ENCODE measurements at regions not wholly inside any gene's neighbourhood (a gene's known extent, or its start where the extent isn't known, plus 50 kb on each side); places are given as distances from the start of the nearest gene placed in this dataset.
A peak's percentile ranks its signal among the peaks of the same experiment; 100 is the strongest.

DNA sequence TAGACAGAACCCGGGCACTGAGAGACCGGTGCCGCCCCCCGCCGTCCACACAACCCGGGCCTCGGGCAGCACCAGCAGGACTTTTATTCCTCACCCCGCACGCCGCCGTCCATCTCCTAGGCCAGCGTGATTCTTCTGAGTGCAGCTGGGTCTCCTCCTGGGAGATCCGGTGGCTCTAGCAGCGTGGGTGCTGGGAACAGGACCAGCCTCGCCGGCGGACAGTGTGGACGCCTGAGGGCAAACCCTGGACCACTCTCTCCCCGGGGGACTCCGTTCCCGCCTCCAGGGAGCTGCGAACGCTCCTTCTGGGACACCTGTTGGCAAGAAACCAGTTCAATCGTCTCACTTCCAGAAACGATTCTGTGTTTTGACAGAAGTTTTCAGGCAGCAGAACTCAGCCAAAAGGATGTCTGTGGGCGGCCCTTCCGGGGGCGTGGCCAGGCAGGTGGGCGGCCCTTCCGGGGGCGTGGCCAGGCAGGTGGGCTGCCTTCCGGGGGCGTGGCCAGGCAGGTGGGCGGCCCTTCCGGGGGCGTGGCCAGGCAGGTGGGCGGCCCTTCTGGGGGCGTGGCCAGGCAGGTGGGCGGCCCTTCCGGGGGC is 130.7 kb downstream of the DLL1 start:
- DNase-seq, result no peak

DNA sequence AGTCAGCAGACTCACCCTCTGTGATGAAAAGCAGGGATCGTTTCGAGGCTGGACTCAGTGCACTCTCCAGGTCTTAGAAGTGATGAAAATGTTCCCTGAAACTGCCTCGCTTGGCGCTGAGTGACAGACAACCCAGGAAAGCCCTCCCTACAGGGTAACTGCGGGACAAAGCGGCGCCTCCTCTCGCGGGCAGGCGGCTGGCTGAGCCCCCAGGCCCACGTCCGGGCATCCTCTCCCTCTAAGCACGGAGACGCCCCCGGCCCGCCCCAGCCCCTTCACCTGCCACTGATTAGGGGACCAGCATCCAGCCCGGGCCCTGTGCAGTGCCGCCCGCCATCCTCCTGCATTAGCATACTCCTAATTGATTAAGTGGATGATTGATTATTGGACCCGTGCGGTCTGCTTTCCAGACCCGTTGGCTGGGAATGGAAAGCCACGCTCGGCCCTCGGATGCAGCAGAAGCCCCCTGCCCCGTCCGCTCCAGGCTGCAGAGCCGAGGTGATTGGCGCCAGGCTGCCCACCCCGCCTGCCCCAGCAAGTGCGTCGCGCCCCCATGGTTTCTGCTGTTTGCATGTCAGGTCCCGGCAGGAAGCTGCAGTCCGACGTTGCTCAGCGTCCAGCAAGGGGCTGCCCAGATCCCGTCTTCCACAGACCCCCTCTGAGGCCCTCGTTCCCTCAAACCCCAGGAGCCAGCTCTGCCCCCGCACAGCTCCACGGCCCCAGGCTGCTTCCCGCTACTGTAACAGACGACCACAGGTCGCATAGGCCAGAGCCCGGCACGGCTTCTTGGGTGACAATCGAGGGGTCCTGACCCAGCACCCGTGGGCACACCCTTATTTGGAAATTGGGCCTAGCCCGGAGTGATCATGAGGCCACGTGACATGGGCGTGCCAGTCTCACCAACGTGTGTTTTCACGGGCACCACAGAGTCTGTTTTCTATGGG is 131.6 kb downstream of the DLL1 start:
- DNase-seq, result no peak

DNA sequence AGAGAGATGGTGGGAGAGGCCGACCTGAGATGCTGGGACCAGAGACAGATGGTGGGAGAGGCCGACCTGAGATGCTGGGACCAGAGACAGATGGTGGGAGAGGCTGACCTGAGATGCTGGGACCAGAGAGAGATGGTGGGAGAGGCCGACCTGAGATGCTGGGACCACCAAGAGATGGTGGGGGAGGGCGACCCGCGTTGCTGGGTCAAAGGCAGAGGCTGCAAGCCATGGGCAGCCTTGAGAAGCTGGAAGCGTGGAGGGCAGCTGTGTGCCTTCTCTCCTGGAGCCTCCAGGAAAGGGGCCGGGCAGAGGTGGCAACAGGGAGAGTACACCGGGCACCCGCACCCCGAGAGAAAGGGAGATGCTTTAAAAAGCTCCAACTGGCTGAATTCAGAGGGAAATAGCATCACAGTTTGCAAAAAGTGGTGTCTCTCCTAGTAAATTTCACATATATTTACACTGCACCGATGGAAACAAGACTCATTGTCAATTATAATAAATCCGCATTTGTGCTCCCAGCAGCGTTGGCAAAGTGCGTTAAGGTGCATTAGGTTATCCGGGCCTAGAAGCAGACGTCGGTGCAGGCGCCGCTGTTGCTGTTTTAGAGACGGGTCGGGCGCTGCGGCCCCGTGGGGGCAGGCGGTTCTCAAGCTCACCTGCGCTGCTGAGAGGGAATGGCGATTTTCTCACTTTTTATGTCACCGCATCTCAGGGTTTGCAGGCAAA is 132.4 kb downstream of the DLL1 start:
- DNase-seq, result no peak

DNA sequence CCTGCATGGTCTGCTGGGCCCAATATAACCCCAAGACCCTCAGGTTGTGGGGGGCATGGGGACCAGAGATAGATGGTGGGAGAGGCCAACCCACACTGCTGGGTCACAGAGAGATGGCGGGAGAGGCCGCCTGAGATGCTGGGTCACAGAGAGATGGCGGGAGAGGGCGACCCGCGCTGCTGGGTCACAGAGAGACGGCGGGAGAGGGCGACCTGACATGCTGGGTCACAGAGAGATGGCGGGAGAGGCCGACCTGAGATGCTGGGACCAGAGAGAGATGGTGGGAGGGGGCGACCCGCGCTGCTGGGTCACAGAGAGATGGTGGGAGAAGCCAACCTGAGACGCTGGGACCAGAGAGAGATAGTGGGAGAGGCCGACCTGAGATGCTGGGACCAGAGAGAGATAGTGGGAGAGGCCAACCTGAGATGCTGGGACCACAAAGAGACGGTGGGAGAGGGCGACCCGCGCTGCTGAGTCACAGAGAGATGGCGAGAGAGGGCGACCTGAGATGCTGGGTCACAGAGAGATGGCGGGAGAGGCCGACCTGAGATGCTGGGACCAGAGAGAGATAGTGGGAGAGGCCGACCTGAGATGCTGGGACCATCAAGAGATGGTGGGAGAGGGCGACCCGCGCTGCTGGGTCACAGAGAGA is 133.2 kb downstream of the DLL1 start:
- no peak for DNase-seq

DNA sequence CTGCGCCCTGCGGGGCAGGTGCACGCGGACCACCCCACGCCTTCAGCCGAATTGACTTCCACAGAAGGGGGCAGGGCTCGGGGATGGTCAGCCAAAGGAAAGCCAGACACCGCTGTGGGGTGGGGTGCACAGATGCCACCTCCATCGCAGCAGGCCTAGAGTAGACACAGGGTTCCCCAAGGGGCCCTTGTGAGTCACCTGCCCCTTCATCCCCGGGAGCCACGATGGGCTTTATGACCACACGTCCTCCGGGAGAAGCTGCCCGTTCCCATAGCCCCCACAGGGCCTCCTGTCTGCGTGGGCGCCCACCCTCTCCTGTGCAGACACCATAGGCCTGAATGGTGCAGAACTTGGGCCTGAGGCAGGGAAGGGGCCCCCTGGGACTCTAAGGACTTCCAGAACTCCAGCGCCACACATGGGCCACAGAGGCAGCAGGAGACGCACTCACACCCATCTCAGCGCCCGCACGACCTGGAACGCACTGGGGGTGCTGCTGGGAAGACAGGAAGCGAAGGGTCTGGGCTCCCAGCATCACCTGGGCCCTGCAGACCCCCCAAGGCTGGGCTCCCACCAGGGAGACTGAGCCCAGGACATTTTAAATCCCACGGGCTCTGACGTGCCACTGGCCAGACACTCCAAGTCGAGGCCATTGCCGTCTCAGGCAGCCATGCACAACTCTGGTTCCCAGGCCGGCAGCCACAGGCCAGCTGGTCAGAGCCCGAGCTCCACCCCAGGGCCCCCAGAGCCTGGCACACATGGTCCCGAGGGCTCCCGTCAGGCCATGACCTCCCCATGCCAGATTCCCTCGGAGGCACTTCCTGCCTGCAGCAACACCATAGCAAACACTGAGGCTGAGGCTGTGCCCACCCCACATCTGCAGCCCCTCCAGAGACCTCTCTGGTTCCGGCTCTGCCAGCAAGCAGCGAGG is 134.2 kb downstream of the DLL1 start:
- no peak for DNase-seq

DNA sequence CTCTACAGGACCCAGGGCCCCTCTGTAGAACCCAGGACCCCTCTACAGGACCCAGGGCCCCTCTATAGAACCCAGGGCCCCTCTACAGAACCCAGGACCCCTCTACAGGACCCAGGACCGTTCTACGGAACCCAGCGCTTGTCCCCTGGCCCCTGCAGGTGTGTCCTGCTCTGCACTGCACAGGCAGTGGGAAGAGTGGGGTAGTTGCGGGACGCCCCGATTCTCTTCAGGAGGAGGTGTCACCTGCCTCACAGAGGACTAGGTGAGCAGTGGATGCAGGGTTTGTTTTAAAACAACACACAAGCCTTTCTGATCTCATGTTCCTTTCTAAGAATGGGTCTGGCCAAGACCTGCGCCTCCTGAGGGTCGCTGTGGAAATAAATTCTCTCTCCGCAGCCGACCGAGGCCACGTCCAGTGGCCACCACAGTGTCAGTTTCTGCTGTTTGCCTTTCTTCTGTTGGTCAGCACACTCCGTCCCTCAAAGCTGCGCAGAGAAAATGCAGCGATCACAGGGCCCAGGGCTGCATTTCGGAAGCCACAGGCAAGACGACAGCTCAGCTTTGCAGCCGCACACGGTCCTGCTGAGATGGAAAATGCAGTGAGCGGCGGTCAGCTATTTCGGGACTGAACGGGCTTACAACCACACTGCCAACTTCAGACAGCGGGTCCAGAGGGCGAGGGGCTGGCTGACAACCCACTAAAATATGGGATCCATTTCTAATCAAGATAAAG is 135.2 kb downstream of the DLL1 start:
- DNase-seq, result no peak

DNA sequence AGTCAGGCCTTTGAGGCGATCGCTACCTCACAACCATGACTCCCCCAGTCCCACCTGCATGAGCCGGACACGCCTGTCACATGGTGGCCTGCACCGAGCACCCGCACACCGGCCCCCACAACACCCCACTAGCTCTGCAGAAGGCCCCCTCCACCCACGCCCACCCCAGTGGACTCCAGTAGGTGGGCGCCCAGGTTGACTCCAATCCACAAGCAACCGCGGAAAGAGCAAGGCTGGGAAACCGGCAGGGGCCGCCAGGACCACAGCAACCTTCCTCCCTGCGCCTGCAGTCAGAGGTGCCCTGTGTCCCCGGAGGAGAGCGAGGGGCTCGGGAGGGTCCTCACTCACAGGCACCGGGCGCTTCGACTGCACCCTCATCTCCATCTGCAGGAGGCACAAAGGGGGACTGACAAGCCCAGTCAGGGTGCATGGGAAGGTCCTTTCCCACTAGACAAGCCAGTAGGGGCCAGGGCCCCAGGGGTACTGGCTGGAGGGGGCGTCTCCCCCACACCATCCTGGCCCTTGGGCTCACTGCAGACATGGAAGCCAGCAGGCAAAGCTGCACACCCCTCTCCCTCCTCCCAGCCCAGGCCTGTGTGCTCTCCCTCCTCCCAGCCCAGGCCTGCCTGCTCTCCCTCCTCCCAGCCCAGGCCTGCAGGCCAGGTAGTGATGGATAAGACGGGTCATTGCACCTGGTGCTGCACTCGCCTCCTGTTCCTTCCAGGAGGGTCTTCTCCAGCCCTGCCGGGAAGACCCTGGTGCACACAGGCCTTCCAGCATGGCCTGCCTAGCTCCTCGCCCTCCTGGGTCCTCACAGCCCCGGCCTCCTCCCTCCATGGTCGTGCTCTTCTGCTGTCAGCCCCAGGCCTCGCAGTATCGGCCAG is 137.2 kb downstream of the DLL1 start:
- DNase-seq, result no peak

DNA sequence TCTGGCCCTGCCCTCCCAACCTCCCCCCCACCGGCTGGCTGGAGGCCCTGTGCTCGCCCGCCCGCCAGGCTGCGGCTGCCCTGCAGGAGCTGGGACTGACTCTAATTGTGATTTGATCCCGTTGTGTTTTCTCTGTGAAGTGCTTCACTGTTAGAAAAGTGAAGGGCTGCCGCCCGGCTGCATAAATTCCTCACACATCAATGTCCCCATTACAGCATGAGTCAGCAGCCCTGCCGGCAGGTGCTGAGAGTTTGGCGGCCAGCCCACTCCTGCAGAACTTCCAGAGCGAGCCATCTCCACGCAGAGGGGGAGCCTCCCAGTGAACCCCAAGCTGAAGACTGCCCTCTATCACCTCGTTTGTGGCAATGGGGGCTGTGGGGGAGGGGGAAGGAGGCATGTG is 137.9 kb downstream of the DLL1 start:
- DNase-seq, result no peak

DNA sequence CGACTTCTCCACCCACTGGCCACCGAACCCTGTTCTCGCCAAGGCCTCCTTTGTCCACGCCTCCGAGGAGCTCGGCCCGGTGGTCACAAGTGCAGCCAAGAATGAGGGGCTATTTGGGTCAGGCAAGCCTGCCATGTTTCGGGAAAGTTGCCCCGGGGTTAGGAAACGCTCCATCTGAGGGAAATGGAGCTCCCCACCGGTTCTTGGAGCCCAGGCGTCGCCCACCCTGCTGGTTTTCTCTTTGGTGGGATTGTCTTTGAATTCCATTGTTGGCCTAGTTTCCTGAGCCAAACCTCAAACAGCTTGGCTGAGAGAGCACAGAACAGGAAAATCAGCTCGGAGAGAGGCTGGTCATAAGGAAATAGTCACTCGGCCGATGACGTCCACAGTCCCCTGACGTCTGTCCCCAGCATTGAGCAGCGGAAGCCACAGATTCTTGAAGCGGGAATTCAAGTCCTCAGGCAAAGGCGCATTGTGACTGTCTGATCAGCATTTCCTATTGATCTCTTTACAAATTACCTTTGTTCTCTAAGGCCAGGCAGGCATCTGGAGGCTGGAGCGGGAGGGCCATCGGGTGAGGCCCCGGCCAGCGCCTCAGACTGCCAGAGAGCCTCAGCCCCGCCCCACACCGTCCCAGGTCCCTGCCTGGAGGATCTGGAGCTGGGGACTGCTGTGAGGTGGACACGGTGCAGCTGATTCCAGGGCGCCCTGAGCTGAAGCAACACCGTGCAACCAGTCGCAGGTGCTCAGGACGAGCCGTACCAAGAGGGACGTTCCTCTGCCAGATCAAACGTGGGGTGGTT is 138.6 kb downstream of the DLL1 start:
- DNase-seq, result no peak

DNA sequence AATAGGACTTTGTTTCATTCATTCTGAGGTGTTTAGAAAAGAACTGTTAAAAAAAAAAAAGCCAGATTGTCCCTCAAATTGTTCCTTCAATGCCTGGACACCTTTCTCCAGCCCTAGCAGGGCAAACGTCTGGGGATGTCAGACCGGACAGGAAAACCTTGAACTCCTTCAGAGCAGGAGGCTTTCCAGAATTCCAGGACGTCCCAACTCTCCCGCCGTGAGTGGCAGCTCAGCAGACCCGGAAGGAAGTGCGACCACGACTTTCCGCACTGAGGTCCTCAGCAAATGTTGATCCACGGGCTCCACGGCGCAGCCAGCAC is 139.1 kb downstream of the DLL1 start:
- no peak for DNase-seq

DNA sequence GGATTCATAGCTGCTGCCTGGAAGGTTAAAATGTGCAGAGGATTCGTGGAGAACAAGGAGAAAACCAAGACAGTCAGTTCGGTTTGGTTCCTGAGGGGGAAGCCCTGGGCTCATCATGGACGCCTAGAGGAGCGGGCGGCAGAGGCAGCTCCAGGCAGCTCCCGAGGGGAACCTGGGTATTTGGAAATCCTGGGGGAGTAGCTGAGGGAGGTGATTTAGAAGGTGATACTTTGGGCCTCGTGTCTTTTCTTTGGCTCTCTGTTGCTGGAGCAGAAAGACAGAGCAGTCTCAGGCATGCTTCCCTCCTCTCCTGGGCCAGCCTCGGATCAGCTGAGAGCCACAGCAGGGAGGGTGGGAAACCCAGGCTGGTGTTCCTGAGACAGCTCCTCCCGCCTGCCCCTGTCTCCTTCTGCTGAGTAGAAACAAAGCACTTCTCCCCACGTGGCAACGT is 139.5 kb downstream of the DLL1 start:
- no peak for DNase-seq

DNA sequence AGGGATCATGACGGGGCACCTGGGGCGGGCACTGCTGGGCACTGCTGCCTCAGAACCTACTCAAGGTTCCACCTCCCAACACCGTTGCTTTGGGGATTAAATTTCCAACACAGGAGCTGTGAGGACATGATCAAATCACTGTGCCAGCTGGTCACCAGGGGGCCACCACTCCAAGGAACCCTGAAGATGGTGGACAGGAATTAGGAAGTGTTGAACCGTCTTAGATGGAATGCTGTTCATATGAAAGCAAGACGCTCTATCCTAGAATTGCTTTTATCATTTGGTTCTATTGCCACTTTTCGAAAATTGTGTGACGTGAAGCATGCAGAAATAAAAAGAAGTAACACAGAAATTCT is 140.3 kb downstream of the DLL1 start:
- no peak for DNase-seq

DNA sequence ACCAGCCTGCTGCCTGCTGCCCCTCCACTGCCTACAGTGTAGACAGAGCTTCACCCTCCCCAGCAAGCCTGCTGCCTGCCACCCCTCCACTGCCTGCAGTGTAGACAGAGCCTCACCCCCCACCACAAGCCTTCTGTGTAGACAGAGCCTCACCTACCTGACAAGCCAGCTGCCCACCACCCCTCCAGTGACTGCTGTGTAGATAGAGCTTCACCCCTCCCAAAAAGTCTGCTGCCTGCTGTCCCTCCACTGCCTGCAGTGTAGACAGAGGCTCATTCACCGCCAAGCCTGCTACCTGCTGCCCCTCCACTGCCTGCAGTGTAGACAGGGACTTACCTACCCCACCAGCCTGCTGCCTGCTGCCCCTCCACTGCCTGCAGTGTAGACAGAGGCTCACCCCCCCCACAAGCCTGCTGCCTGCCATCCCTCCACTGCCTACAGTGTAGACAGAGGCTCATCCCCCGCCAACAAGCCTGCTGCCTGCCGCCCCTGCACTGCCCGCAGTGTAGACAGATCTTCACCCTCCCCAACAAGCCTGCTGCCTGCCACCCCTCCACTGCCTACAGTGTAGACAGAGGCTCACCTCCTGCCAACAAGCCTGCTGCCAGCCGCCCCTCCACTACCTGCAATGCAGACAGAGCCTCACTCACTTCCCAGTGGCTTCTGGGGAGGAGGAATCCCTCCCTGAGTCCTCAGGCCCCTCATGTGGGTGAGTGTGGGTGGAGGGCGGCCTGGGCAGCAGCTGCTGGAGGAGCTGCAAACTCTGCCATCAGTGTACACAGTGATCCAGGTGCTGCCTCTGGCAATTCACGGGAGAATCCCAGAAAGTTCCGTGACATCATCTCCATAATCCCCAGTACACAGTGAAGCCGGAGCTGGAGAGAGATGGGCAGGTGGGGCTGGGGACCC is 140.9 kb downstream of the DLL1 start:
- no peak for DNase-seq

DNA sequence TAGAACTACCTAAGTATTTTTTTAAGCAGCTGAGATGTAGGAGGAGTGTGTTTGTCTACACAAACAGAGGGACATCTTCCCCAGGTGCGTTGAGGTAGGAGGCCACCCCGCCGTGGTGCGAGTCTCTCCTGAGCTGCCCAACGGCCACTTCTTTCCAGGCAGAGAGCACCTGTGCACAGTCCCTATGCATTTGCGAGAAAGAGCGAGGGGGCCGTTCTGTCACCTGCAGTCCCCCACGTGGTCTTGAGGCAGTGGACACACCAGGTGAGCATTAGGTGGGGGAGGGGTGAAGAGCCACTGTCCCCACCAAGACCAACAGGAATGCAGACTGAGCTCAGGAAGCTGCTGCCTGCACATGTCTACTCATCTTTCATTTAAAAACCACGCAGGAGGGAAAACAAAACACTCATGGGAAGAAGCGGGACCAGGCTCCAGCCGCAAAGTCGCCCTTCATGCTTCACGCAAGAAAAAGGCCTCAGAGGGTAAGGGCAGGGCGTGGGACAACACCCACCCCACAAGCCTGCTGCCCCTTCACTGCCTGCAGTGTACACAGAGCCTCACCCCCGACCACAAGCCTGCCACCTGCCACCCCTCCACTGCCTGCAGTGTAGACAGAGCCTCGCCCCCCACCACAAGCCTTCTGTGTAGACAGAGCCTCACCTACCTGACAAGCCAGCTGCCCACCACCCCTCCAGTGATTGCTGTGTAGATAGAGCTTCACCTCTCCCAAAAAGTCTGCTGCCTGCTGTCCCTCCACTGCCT is 142.0 kb downstream of the DLL1 start:
- DNase-seq, result no peak

DNA sequence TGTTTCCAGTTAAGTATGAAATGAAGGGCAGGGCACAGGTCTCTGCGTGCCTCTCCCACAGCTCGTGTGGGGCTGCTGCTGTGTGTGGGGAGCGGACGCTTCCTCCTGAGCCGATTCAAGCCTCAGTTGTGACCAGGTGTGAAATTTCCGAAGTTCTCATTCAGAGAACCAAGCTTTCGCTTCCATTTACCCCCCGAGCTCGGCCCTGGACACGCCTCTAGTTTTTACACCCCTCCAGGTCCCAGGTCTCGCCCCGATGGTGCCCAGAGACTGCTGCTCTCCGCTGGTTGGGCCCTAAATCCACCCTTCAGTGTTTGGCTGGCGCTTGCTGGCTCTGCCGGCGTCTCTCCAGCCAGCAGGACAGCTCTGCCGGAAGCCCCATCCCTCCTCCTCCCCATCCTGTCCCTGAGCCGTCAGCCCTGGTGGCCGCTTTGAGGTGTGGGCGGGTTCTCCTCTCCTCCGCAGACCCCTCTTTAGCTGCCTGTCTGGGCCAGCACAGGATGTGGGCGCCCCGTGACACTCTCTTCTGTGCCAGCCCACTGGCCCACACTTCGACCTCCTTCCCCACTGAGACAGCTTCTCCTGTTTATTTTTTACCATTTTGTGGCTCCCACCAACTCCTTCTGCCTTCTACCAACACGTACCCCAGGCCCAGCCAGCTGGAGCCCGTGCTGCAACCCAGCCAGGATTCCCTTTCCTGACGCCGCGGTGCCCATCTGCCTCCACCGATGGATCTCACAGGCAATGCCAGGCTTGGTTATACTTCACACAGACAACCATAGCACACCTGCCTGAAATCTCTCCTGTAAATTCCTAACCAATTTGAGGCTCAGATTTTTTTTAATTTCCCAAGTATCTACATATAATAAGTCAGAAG is 142.8 kb downstream of the DLL1 start:
- peak; percentile 66 for DNase-seq

DNA sequence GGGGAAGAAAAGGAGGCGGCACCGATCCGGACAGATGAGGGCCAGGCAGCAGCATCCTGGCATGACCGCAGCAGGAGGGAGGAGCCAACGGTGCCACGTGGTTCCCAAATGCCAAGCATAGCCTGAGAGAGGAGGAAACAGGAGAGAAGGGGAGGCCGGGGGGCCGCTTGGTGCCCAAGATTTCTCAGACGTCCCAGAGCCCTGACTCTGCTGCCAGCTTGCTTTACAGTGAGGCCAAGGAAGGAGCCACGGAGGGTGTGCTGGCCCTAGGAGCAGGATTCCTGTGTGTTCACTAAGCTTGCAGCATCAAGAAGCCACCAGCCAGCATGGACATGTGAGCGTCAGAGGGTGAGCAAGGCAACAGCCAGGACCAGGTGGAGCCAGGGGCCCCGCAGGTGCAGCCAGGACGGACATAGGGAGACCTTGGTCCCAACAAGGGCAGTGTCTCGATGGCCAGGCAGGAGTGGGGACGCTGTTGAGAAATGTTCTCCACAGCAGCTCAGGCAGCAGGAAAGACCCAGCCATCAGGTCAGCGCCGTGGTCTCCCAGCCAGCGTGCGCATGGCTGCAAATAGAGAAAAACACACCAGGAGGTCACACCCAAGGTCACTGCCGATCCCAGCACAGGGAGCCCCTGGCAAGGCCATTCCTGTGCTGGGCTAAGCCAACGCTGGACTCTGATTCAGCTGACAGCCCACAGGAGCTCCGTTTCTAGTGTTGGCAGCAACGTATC is 143.7 kb downstream of the DLL1 start:
- DNase-seq, result no peak

Data from stimulated activated CD4-positive, alpha-beta T cell treated with anti-CD3 and anti-CD28 coated beads, Interleukin-15, amount 100 ng/mL, for 24 hours (primary cell).